ENCODE measurements at regions not wholly inside any gene's neighbourhood (a gene's known extent, or its start where the extent isn't known, plus 50 kb on each side); places are given as distances from the start of the nearest gene placed in this dataset.
A peak's percentile ranks its signal among the peaks of the same experiment; 100 is the strongest.
"Not testable (repeated sequence)": the region's sequence is repeated elsewhere in the genome, so short reads cannot be mapped to it uniquely, and the experiment has no call there.

GRCh38 chr5:152104211-152104610 is 179.6 kb upstream of the GLRA1 start:
- H3K27ac ChIP-seq = peak overlapping the region; percentile 31
- H3K9me3 ChIP-seq (ENCODE audit: low read depth) = no peaks in the 10 kb centered on the region

GRCh38 chr5:152102908-152103307 is 178.3 kb upstream of the GLRA1 start:
- H3K36me3 Mint-ChIP-seq; H3K4me2 ChIP-seq; H3K4me3 Mint-ChIP-seq; H3K79me2 ChIP-seq (ENCODE audit: low read depth); H3K36me3 ChIP-seq; H3K9me3 ChIP-seq (ENCODE audit: low read depth); H4K20me1 ChIP-seq (ENCODE audit: low read depth); H3K9ac ChIP-seq; DNase-seq (ENCODE audit: low spot score); H3K9me3 Mint-ChIP-seq; H2AFZ ChIP-seq (replicated peaks); H3K27me3 ChIP-seq; H3K27ac ChIP-seq; H3K4me3 ChIP-seq; H3K27me3 Mint-ChIP-seq (ENCODE audit: insufficient read depth, low read depth): not testable (repeated sequence)
- Histone ChIP-seq H3F3A (ENCODE audit: low read depth) (peaks cover 12% of the 10 kb centered on the region), H3K4me1 (peaks cover 29% of the 10 kb centered on the region)
- H3K27ac Mint-ChIP-seq = peak overlapping the region; percentile 48
- H3K4me1 Mint-ChIP-seq = peaks cover 35% of the 10 kb centered on the region

More at GRCh38 chr5:152104211-152104610, 179.6 kb upstream of the GLRA1 start:
- Mint-ChIP-seq H3K27ac (peak overlapping the region; percentile 77), H3K9me3 (peaks cover 4% of the 10 kb centered on the region), H3K4me1 (peaks cover 36% of the 10 kb centered on the region), H3K4me3 (no peak overlapping the region), H3K36me3 (no peaks in the 10 kb centered on the region), H3K27me3 (ENCODE audit: insufficient read depth, low read depth) (peaks cover 6% of the 10 kb centered on the region)
- Histone ChIP-seq H3K36me3 (no peaks in the 10 kb centered on the region), H3K4me3 (peak overlapping the region; percentile 15), H4K20me1 (ENCODE audit: low read depth) (no peaks in the 10 kb centered on the region), H3K9ac (no peak overlapping the region), H3K4me2 (peak overlapping the region; percentile 63), H3K27me3 (no peaks in the 10 kb centered on the region), H3K79me2 (ENCODE audit: low read depth) (no peaks in the 10 kb centered on the region), H3K4me1 (peaks cover 29% of the 10 kb centered on the region), H2AFZ (replicated peaks) (no peak overlapping the region), H3F3A (ENCODE audit: low read depth) (peaks cover 12% of the 10 kb centered on the region)
- TF ChIP-seq EZH2phosphoT487 (IDR thresholded peaks at IDR 0.05) = no peak
- TF ChIP-seq, protein P1, sequence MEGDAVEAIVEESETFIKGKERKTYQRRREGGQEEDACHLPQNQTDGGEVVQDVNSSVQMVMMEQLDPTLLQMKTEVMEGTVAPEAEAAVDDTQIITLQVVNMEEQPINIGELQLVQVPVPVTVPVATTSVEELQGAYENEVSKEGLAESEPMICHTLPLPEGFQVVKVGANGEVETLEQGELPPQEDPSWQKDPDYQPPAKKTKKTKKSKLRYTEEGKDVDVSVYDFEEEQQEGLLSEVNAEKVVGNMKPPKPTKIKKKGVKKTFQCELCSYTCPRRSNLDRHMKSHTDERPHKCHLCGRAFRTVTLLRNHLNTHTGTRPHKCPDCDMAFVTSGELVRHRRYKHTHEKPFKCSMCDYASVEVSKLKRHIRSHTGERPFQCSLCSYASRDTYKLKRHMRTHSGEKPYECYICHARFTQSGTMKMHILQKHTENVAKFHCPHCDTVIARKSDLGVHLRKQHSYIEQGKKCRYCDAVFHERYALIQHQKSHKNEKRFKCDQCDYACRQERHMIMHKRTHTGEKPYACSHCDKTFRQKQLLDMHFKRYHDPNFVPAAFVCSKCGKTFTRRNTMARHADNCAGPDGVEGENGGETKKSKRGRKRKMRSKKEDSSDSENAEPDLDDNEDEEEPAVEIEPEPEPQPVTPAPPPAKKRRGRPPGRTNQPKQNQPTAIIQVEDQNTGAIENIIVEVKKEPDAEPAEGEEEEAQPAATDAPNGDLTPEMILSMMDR (IDR thresholded peaks at IDR 0.05) = no peak
- peak; percentile 71 for DNase-seq (ENCODE audit: low spot score)

- peaks cover 35% of the 10 kb centered on the region for H3K4me1 Mint-ChIP-seq
- Histone ChIP-seq H3K9ac (no peak overlapping the region), H3F3A (ENCODE audit: low read depth) (peaks cover 12% of the 10 kb centered on the region), H4K20me1 (ENCODE audit: low read depth) (no peaks in the 10 kb centered on the region), H3K4me3 (no peak overlapping the region), H3K4me1 (peaks cover 32% of the 10 kb centered on the region), H3K79me2 (ENCODE audit: low read depth) (no peaks in the 10 kb centered on the region), H2AFZ (replicated peaks) (no peak overlapping the region), H3K9me3 (ENCODE audit: low read depth) (no peaks in the 10 kb centered on the region), H3K4me2 (no peak overlapping the region), H3K36me3 (no peaks in the 10 kb centered on the region), H3K27me3 (no peaks in the 10 kb centered on the region), H3K27ac (no peak overlapping the region)
- no peak for DNase-seq (ENCODE audit: low spot score)
- H3K27me3 Mint-ChIP-seq (ENCODE audit: insufficient read depth, low read depth) = peaks cover 6% of the 10 kb centered on the region
- TF ChIP-seq, protein P1 (IDR thresholded peaks at IDR 0.05) = no peak
- no peak for TF ChIP-seq EZH2 (IDR thresholded peaks at IDR 0.05)
- no peak for TF ChIP-seq EZH2phosphoT487 (IDR thresholded peaks at IDR 0.05)
- no peaks in the 10 kb centered on the region for H3K36me3 Mint-ChIP-seq
- H3K4me3 Mint-ChIP-seq = no peak overlapping the region
- no peaks in the 10 kb centered on the region for H3K9me3 Mint-ChIP-seq
- peak overlapping the region; percentile 46 for H3K27ac Mint-ChIP-seq
These were observed 177.4 kb upstream of the GLRA1 start for GRCh38 chr5:152102057-152102456.

DNA sequence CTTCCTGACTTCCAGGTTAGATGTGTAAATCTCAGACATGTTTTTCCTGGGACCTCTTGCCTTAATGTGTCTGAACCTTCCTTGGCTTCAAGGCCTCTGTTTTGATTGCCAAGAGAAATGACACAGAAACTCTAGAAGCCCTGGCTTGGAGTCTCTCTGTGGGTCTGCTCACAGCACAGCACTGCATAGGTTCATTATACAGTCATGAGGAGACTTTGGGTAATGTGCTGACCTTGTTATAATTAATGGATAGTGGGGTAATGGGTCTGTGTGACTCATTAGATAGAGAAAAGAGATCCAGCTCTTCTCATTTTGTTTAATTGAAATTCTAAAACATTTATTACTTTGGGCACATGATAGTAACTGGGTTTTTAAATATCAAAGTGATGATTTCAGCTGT is 175.8 kb upstream of the GLRA1 start:
- Histone ChIP-seq H3K4me2 (no peak overlapping the region), H2AFZ (replicated peaks) (no peak overlapping the region), H4K20me1 (ENCODE audit: low read depth) (no peaks in the 10 kb centered on the region), H3K9me3 (ENCODE audit: low read depth) (no peaks in the 10 kb centered on the region), H3K4me1 (peaks cover 34% of the 10 kb centered on the region), H3F3A (ENCODE audit: low read depth) (peaks cover 12% of the 10 kb centered on the region), H3K79me2 (ENCODE audit: low read depth) (no peaks in the 10 kb centered on the region), H3K27me3 (no peaks in the 10 kb centered on the region), H3K9ac (no peak overlapping the region), H3K36me3 (no peaks in the 10 kb centered on the region), H3K27ac (no peak overlapping the region), H3K4me3 (no peak overlapping the region)
- Mint-ChIP-seq H3K9me3 (no peaks in the 10 kb centered on the region), H3K27ac (no peak overlapping the region), H3K27me3 (ENCODE audit: insufficient read depth, low read depth) (peaks cover 6% of the 10 kb centered on the region), H3K36me3 (no peaks in the 10 kb centered on the region), H3K4me3 (no peak overlapping the region), H3K4me1 (peaks cover 36% of the 10 kb centered on the region)
- no peak for DNase-seq (ENCODE audit: low spot score)
- TF ChIP-seq EZH2 (IDR thresholded peaks at IDR 0.05) (no peak), EZH2phosphoT487 (IDR thresholded peaks at IDR 0.05) (no peak)
- TF ChIP-seq, protein P1 (IDR thresholded peaks at IDR 0.05) = no peak
